PC-3 (cell line): ENCODE measurements at regions not wholly inside any gene's neighbourhood (a gene's known extent, or its start where the extent isn't known, plus 50 kb on each side); places are given as distances from the start of the nearest gene placed in this dataset.
A peak's percentile ranks its signal among the peaks of the same experiment; 100 is the strongest.

Source experiments
- ATAC-seq: fragments of 200-7000 bp; cut with Tn5 transposase; 2 replicates; pipeline ENCODE4 v1.9.1; 2020; ENCODE audit warnings: mild to moderate bottlenecking, moderate library complexity
- BruUV-seq: library from RNA; stranded (reverse); fragments of 400-500 nt; replicated peaks from 2 replicates; lab custom pipeline; 2021; lab: Mats Ljungman, UMichigan
- CTCF ChIA-PET: fragments of 300-600 bp; sonication (Branson Sonifier 250); formaldehyde crosslinking; loops from one replicate; lab custom pipeline; 2022; ENCODE audit warnings: antibody characterized with exemption; lab: Charles Lee
- POLR2A ChIA-PET: fragments of 300-600 bp; sonication (Branson Sonifier 250); formaldehyde crosslinking; loops from one replicate; lab custom pipeline; 2022; ENCODE audit warnings: antibody characterized with exemption; ENCODE audit not compliant: unreplicated experiment; lab: Charles Lee
- DNase-seq: peaks from one replicate; pipeline ENCODE4 v3.0.0-alpha.2; 2015
- H2AFZ ChIP-seq: fragments of 300-600 bp; sonication (generic); 2 replicates; pipeline ENCODE4 v1.6.0; 2016; ENCODE audit warnings: antibody characterized with exemption, low read length
- H3F3A ChIP-seq: fragments of 300-600 bp; sonication (generic); one replicate; pipeline ENCODE4 v1.6.0; 2017; ENCODE audit warnings: antibody characterized with exemption, low read length, control low read depth, mild to moderate bottlenecking; ENCODE audit not compliant: unreplicated experiment
- H3K27ac ChIP-seq: fragments of 300-600 bp; sonication (generic); 2 replicates; pipeline ENCODE4 v1.5.1; 2016; ENCODE audit warnings: mild to moderate bottlenecking, low read length
- H3K27me3 ChIP-seq: fragments of 300-600 bp; sonication (generic); 2 replicates; pipeline ENCODE4 v1.6.1; 2016; ENCODE audit warnings: low read length, mixed read lengths
- H3K36me3 ChIP-seq: fragments of 300-600 bp; sonication (generic); 2 replicates; pipeline ENCODE4 v1.6.1; 2016; ENCODE audit warnings: low read depth, mixed run types, low read length, mixed read lengths
- H3K4me1 ChIP-seq: fragments of 300-600 bp; sonication (generic); 2 replicates; pipeline ENCODE4 v1.5.1; 2016; ENCODE audit warnings: low read length; ENCODE audit not compliant: insufficient read depth
- H3K4me2 ChIP-seq: fragments of 300-600 bp; sonication (generic); 2 replicates; pipeline ENCODE4 v1.6.0; 2016; ENCODE audit warnings: low read length
- H3K4me3 ChIP-seq: fragments of 300-600 bp; sonication (generic); 2 replicates; pipeline ENCODE4 v1.5.1; 2016; ENCODE audit warnings: mild to moderate bottlenecking, low read length, mixed read lengths
- H3K79me2 ChIP-seq: fragments of 300-600 bp; sonication (generic); 2 replicates; pipeline ENCODE4 v1.6.1; 2017; ENCODE audit warnings: low read length, mixed read lengths
- H3K9ac ChIP-seq: fragments of 300-600 bp; sonication (generic); 2 replicates; pipeline ENCODE4 v1.6.0; 2016; ENCODE audit warnings: mild to moderate bottlenecking, low read length
- H3K9me2 ChIP-seq: fragments of 300-600 bp; sonication (generic); replicated peaks from 2 replicates; pipeline ENCODE4 v1.6.1; 2016; ENCODE audit warnings: mixed run types, low read length, mixed read lengths
- H3K9me3 ChIP-seq: fragments of 300-600 bp; sonication (generic); 2 replicates; pipeline ENCODE4 v1.6.1; 2016; ENCODE audit warnings: low read length, mixed read lengths
- H4K20me1 ChIP-seq: fragments of 300-600 bp; sonication (generic); 2 replicates; pipeline ENCODE4 v1.6.1; 2016; ENCODE audit warnings: low read length, mixed read lengths
- EZH2 ChIP-seq: fragments of 300-600 bp; sonication (generic); IDR thresholded peaks from one replicate; pipeline ENCODE4 v1.6.1; 2017; ENCODE audit warnings: antibody characterized with exemption, mild to moderate bottlenecking, low read length; ENCODE audit not compliant: unreplicated experiment
- EZH2phosphoT487 ChIP-seq: fragments of 300-600 bp; sonication (generic); IDR thresholded peaks from 2 replicates; pipeline ENCODE4 v1.6.1; 2018; ENCODE audit warnings: mild to moderate bottlenecking, antibody characterized with exemption, low read length, borderline replicate concordance
- intact Hi-C: fragments of 100-400 bp; cut with micrococcal nuclease; formaldehyde crosslinking; loops from 2 replicates; pipeline ENCODE4 v1.9.0; 2023
- TF ChIP-seq, protein P1 (sequence below): fragments of 300-600 bp; sonication (generic); conservative IDR thresholded peaks from 2 replicates; pipeline ENCODE4 v1.5.1; 2017; ENCODE audit warnings: antibody characterized with exemption, low read depth, mild to moderate bottlenecking, low read length

DNA sequence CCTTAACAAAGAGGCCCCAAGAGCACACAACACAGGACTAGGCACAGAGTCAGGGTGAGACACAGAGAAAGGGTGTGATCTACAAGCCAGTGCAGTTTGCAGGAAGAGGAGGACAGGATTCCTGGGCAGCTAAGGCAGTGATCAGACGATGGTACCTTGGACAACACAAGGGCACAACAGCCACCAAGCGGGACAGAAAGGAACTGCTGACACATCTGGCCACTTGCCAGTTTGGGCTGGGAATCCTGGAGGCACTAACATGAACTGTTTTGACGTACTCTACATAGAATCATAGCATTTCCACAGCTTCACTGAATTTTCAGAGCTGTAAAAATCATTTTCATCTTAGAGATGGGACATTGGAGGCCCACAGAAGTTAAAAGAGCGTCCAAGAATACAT lies 221.5 kb upstream of the SLC35G4 start:
- no peak overlapping the region for H3K27ac ChIP-seq
- no TSS peak for BruUV-seq
- no peaks in the 10 kb centered on the region for H4K20me1 ChIP-seq
- peaks cover 35% of the 10 kb centered on the region; the same call in 1 of the 2 replicates for H3K27me3 ChIP-seq
- ChIA-PET POLR2A (no interaction called here), CTCF (no interaction called here)
- TF ChIP-seq EZH2 (no peak), EZH2phosphoT487 (no peak)
- TF ChIP-seq, protein P1, sequence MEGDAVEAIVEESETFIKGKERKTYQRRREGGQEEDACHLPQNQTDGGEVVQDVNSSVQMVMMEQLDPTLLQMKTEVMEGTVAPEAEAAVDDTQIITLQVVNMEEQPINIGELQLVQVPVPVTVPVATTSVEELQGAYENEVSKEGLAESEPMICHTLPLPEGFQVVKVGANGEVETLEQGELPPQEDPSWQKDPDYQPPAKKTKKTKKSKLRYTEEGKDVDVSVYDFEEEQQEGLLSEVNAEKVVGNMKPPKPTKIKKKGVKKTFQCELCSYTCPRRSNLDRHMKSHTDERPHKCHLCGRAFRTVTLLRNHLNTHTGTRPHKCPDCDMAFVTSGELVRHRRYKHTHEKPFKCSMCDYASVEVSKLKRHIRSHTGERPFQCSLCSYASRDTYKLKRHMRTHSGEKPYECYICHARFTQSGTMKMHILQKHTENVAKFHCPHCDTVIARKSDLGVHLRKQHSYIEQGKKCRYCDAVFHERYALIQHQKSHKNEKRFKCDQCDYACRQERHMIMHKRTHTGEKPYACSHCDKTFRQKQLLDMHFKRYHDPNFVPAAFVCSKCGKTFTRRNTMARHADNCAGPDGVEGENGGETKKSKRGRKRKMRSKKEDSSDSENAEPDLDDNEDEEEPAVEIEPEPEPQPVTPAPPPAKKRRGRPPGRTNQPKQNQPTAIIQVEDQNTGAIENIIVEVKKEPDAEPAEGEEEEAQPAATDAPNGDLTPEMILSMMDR = peak; percentile 52
- no peak overlapping the region for H2AFZ ChIP-seq
- ATAC-seq (peak; percentile 18; the same call in 1 of the 2 replicates), DNase-seq (peak; percentile 73)
- H3F3A ChIP-seq = no peaks in the 10 kb centered on the region
- no peaks in the 10 kb centered on the region for H3K9me3 ChIP-seq
- H3K79me2 ChIP-seq = no peaks in the 10 kb centered on the region
- H3K36me3 ChIP-seq = no peaks in the 10 kb centered on the region
- H3K4me3 ChIP-seq = no peak overlapping the region
- intact Hi-C loops = no loop called here
- H3K4me2 ChIP-seq = no peak overlapping the region
- no peaks in the 10 kb centered on the region for H3K4me1 ChIP-seq
- no peak overlapping the region for H3K9ac ChIP-seq
- no peaks in the 10 kb centered on the region for H3K9me2 ChIP-seq

DNA sequence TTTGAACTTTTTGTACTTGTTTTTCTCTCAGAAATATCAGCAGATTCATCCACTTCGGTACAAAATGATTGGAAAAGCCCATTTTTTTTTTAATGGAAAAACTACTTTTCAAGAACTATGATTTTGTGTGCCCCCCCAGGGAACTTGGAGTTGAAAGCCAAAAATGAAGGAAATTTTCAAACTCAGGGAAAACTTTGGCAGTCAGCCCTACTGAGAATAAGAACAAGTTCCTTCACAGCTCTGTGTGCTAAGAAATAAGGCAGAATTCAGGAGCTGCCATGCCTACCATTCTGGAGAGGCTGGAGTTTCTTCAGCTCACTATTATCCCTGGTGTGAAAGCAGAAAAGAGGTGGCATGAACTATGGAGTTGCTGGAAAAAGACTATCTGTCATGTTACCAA lies 226.0 kb upstream of the SLC35G4 start:
- Histone ChIP-seq H3K27ac (no peak overlapping the region), H3K36me3 (no peaks in the 10 kb centered on the region), H3K9ac (no peak overlapping the region), H3K9me2 (no peaks in the 10 kb centered on the region), H4K20me1 (no peaks in the 10 kb centered on the region), H2AFZ (no peak overlapping the region), H3K4me1 (no peaks in the 10 kb centered on the region), H3F3A (no peaks in the 10 kb centered on the region), H3K27me3 (peaks cover 42% of the 10 kb centered on the region), H3K9me3 (no peaks in the 10 kb centered on the region), H3K4me2 (no peak overlapping the region), H3K4me3 (no peak overlapping the region), H3K79me2 (no peaks in the 10 kb centered on the region)
- DNase-seq (no peak), ATAC-seq (no peak)
- POLR2A ChIA-PET = no interaction called here
- intact Hi-C loops = no loop called here
- no TSS peak for BruUV-seq
- CTCF ChIA-PET = no interaction called here
- TF ChIP-seq EZH2phosphoT487 (no peak), EZH2 (no peak)
- TF ChIP-seq, protein P1 = no peak

DNA sequence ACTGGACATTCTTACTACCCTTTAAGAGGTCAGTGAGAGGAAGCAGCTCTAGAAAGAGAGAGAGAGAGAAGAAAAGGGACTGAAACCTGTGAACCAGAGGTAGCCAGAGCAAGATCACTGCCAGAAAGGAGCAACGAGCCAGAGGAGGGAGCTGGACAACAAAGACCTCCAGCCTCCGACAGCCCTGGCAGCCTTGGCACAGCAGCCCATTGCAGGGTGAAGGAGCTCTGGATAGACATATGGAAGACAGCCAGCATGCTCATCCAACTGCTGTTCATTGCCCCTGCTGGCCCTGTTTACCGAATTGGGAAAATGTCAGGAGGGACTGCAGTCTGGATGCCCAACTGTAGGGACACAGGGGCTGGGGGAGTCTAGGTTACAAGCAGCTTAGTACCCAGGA lies 228.4 kb upstream of the SLC35G4 start:
- Histone ChIP-seq H3K9me3 (no peaks in the 10 kb centered on the region), H3F3A (no peaks in the 10 kb centered on the region), H3K79me2 (no peaks in the 10 kb centered on the region), H3K4me2 (no peak overlapping the region), H2AFZ (no peak overlapping the region), H3K4me1 (no peaks in the 10 kb centered on the region), H3K27ac (no peak overlapping the region), H3K27me3 (peaks cover 50% of the 10 kb centered on the region), H4K20me1 (no peaks in the 10 kb centered on the region), H3K9ac (no peak overlapping the region), H3K4me3 (no peak overlapping the region), H3K9me2 (no peaks in the 10 kb centered on the region), H3K36me3 (no peaks in the 10 kb centered on the region)
- no TSS peak for BruUV-seq
- intact Hi-C loops = no loop called here
- ChIA-PET CTCF (no interaction called here), POLR2A (no interaction called here)
- TF ChIP-seq EZH2phosphoT487 = no peak
- TF ChIP-seq, protein P1 = no peak
- no peak for TF ChIP-seq EZH2
- DNase-seq (no peak), ATAC-seq (no peak)
